HG03025 (cell line): ENCODE measurements at regions not wholly inside any gene's neighbourhood (a gene's known extent, or its start where the extent isn't known, plus 50 kb on each side); places are given as distances from the start of the nearest gene placed in this dataset.
"Not testable (repeated sequence)": the region's sequence is repeated elsewhere in the genome, so short reads cannot be mapped to it uniquely, and the experiment has no call there.

Experiments used
- ATAC-seq: cut with Tn5 transposase; IDR thresholded peaks from one replicate; pipeline ENCODE4 v1.9.1; 2021; ENCODE audit warnings: mild to moderate bottlenecking, moderate library complexity; ENCODE audit not compliant: unreplicated experiment, low FRiP score

- ATAC-seq, result no peak
These were observed 843.7 kb downstream of the CDH11 start for GRCh38 chr16:64278196-64278595.

- no peak for ATAC-seq
These were observed 845.2 kb downstream of the CDH11 start for GRCh38 chr16:64276646-64277045.

- ATAC-seq, result no peak
These were observed 849.8 kb downstream of the CDH11 start for GRCh38 chr16:64272028-64272427.

GRCh38 chr16:64269756-64270155, 852.1 kb downstream of the CDH11 start:
- ATAC-seq, result no peak

- no peak for ATAC-seq
These were observed 856.1 kb downstream of the CDH11 start for GRCh38 chr16:64265756-64266155.

- ATAC-seq, result not testable (repeated sequence)
These were observed 861.0 kb downstream of the CDH11 start for GRCh38 chr16:64260631-64261401.

- no peak for ATAC-seq
These were observed 867.2 kb downstream of the CDH11 start for GRCh38 chr16:64254443-64255367.

- ATAC-seq, result no peak
These were observed 868.3 kb downstream of the CDH11 start for GRCh38 chr16:64253525-64253924.

- ATAC-seq, result no peak
These were observed 868.8 kb downstream of the CDH11 start for GRCh38 chr16:64253096-64253495.

GRCh38 chr16:64251742-64252141, 870.1 kb downstream of the CDH11 start:
- ATAC-seq, result no peak

GRCh38 chr16:64250866-64251265, 871.0 kb downstream of the CDH11 start:
- no peak for ATAC-seq

- ATAC-seq, result no peak
These were observed 879.4 kb downstream of the CDH11 start for GRCh38 chr16:64242492-64242891.

GRCh38 chr16:64240586-64240985, 881.3 kb downstream of the CDH11 start:
- no peak for ATAC-seq

GRCh38 chr16:64238571-64238970, 883.3 kb downstream of the CDH11 start:
- ATAC-seq, result no peak

GRCh38 chr16:64236316-64236715, 885.5 kb downstream of the CDH11 start:
- no peak for ATAC-seq

GRCh38 chr16:64234200-64234599, 887.7 kb downstream of the CDH11 start:
- ATAC-seq, result no peak

GRCh38 chr16:64225696-64226095, 896.2 kb downstream of the CDH11 start:
- ATAC-seq, result no peak

- ATAC-seq, result no peak
These were observed 896.8 kb downstream of the CDH11 start for GRCh38 chr16:64225036-64225435.

- ATAC-seq, result no peak
These were observed 903.9 kb downstream of the CDH11 start for GRCh38 chr16:64217789-64218535.

- no peak for ATAC-seq
These were observed 906.1 kb downstream of the CDH11 start for GRCh38 chr16:64215730-64216129.

- no peak for ATAC-seq
These were observed 910.5 kb downstream of the CDH11 start for GRCh38 chr16:64211331-64211730.
